Heart left ventricle (tissue), 16 donors: ENCODE measurements at regions not wholly inside any gene's neighbourhood (a gene's known extent, or its start where the extent isn't known, plus 50 kb on each side); places are given as distances from the start of the nearest gene placed in this dataset.
A peak's percentile ranks its signal among the peaks of the same experiment; 100 is the strongest.

Source experiments
- ATAC-seq, 4 donors: fragments of 200-7000 bp; cut with Tn5 transposase; one replicate each; pipeline ENCODE4 v1.9.1; 2020 to 2022; ENCODE audit warnings: moderate library complexity in 4 of 4, mild to moderate bottlenecking in 3 of 4, moderate number of reproducible peaks in 1 of 4
- DNase-seq, 5 donors: peaks; one replicate each; pipeline ENCODE4 v3.0.0-alpha.2; 2020
- H3K27ac ChIP-seq, 12 donors: fragments of 200-600 bp; sonication (generic) in 4 of 12; one replicate each; pipeline versions ENCODE4 v1.5.0 to v1.8.0; 2016 to 2022; ENCODE audit warnings: mild to moderate bottlenecking in 2 of 12
- H3K27me3 ChIP-seq, 9 donors: fragments of 200-600 bp; sonication (generic) in 2 of 9; one replicate each; pipeline versions ENCODE4 v1.5.1 to v1.8.0; 2016 to 2022; ENCODE audit warnings: mild to moderate bottlenecking in 3 of 9
- H3K36me3 ChIP-seq, 9 donors: fragments of 200-600 bp; sonication (generic) in 2 of 9; one replicate each; pipeline versions ENCODE4 v1.5.0 to v1.8.0; 2018 to 2022; ENCODE audit warnings: mild to moderate bottlenecking in 2 of 9
- H3K4me1 ChIP-seq, 12 donors: fragments of 200-600 bp; sonication (generic) in 4 of 12; one replicate each; pipeline versions ENCODE4 v1.5.0 to v1.8.0; 2016 to 2022; ENCODE audit warnings: mild to moderate bottlenecking in 3 of 12
- H3K4me3 ChIP-seq, 12 donors: fragments of 200-600 bp; sonication (generic) in 4 of 12; one replicate each; pipeline versions ENCODE4 v1.5.0 to v1.8.0; 2017 to 2022; ENCODE audit warnings: mild to moderate bottlenecking in 9 of 12, moderate library complexity in 4 of 12
- H3K9me3 ChIP-seq, 12 donors: fragments of 200-600 bp; sonication (generic) in 4 of 12; one replicate each; pipeline versions ENCODE4 v1.5.0 to v1.8.0; 2016 to 2022; ENCODE audit warnings: mild to moderate bottlenecking in 1 of 12
- CTCF ChIP-seq, 12 donors: fragments of 200-600 bp; sonication (generic) in 4 of 12; IDR thresholded peaks; one replicate each; pipeline versions ENCODE4 v1.5.0 to v1.8.0; 2018 to 2022; ENCODE audit warnings: antibody characterized with exemption in 12 of 12, mild to moderate bottlenecking in 5 of 12
- POLR2A ChIP-seq, 2 donors: fragments of 450-650 bp; IDR thresholded peaks; one replicate each; pipeline ENCODE4 v1.6.1; 2017; ENCODE audit warnings: antibody characterized with exemption in 2 of 2, mild to moderate bottlenecking in 2 of 2, moderate library complexity in 2 of 2
- WGBS, 4 donors: extraction: QIAGEN DNeasy Blood & Tissue Kit in 2 of 4; methylation state at CpG; one replicate each; pipeline versions ENCODE4 v1.1.5 to v1.1.7; 2013 to 2018; 5-methylcytosine and 5-hydroxymethylcytosine counted together
- intact Hi-C, 10 donors: fragments of 100-400 bp; cut with DNase I; formaldehyde crosslinking; loops; one replicate each; pipeline versions ENCODE4 v1.11.1 to v1.14.2; 2022
- donor health status: ischemic (EF 13 %, LVEDD 7.1; RV severe dilation, severe dysfunction).
- donor health status: healthy with polysubstance abuse.
- donor health status: DM: no; HTN: yes; CAD: no.
- donor health status: DM: no; HTN: no; CAD: no.
- donor health status: ischemic (EF 25% LVEDD 6.9; RV normal size, moderate dysfunction).
- donor health status: ischemic (EF 25% LVEDD 5.7; RV mildly dilated, moderate dysfunction).
- donor health status: healthy.
- donor health status: DM: yes; HTN: yes; CAD: no.
- donor health status: ischemic (EF 35%, LVEDD 5.7; RV mildly dilated, moderate dysfunction).
- donor health status: nonischemic (EF 11% LVEDD 7.7; RV severe dilation, severe dysfunction).
- donor health status: DM: yes; HTN: yes; CAD: no.
- donor health status: PGD.
- donor health status: ischemic (EF 29% LVEDD 5.4; RV normal size, mild dysfunction).
- donor health status: nonischemic (EF 23%, LVEDD 6.1; RV moderate dilation, normal function).

DNA sequence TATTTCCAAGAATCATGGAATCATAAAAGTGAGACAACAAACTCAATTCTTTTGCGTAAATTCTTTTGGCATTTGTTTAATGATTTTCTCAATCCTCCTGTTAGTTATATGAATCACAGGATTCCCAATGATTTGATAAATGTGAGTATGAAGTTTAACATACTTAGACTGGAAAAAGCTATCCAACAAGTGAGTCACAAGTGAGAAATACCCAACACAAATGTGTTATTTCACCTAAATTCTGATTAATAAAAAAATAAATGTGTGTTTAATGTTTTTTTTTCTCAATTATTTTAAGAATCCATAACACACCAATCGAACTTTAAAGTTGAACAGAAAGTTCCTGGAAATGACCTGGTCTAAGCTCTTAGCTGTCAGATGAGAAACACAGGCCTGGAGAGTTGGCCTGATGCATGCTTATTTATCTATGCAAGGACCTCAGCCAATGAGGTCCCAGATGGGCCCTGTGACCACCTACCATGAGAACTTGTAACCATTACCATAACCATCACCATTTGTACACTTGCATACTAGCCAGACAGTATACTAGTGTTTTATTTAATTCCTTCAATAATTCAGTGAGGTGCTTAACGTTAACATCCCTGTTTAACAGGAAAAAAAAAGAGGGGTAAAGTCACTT lies 386.7 kb downstream of the SPRY1 start:
- peaks cover 0 to 56% (median 11%) of the 10 kb centered on the region in 12 donors for H3K4me1 ChIP-seq
- H3K27ac ChIP-seq: peak overlapping the region in 9 of 12 donors; percentile 8 to 88 (median 74)
- H3K27me3 ChIP-seq: no peaks in the 10 kb centered on the region
- intact Hi-C loops: no loop called here
- H3K36me3 ChIP-seq: no peaks in the 10 kb centered on the region
- peak in 1 of 5 donors; percentile 26 for DNase-seq
- no peaks in the 10 kb centered on the region for H3K9me3 ChIP-seq
- peak in 1 of 4 donors; percentile 19 for ATAC-seq
- TF ChIP-seq CTCF (IDR thresholded peaks at IDR 0.05) (no peak), POLR2A (IDR thresholded peaks at IDR 0.05) (no peak)
- H3K4me3 ChIP-seq: no peak overlapping the region
- WGBS, 4 donors: 67 to 77% (median 70%) methylated on average over 3 of the region's 3 CpGs

DNA sequence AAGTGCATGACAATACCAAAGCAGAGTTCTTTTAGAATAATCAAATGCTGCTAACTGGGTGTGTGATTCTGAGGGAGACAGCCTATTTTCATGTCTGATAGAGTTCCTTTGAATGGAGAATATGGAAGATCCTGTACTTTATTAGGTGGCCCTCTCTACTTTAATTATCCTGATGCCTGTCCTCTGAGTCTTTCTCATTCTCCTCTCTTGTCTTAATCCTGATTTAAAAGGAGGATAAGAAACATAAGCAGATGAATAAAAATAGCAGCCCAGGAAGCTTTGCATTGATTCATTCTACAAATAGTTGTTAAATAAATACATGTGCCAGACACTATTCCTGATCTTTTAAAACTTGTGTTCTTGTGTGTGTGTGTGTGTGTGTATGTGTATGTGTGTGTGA lies 387.3 kb downstream of the SPRY1 start:
- Histone ChIP-seq H3K4me1 (peaks cover 0 to 55% (median 11%) of the 10 kb centered on the region in 12 donors), H3K4me3 (no peak overlapping the region), H3K27ac (peak overlapping the region in 9 of 12 donors; percentile 8 to 88 (median 74)), H3K9me3 (no peaks in the 10 kb centered on the region), H3K27me3 (no peaks in the 10 kb centered on the region), H3K36me3 (no peaks in the 10 kb centered on the region)
- no peak for DNase-seq
- no peak for ATAC-seq
- TF ChIP-seq CTCF (IDR thresholded peaks at IDR 0.05) (no peak), POLR2A (IDR thresholded peaks at IDR 0.05) (no peak)
- intact Hi-C loops: no loop called here

DNA sequence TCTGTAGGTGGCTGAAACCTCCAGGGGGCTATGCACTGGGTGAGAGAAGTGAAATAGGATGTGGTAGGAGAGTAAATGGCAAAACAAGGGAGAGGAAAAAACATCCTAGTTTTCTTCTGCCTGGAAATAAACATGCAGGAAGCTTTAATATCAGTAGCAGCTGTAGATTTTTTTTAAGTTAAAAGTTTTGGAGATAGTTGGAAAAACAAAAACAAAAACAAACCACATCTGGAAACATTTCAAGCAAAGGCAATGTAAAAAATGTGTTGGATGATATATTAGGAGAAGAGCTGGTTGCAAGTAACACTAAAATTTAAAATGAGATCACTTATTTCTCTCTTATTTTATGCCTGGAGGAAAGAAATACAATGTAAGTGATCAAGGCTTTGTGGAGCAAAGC lies 388.0 kb downstream of the SPRY1 start:
- no peak for DNase-seq
- ATAC-seq: no peak
- TF ChIP-seq CTCF (IDR thresholded peaks at IDR 0.05) (no peak), POLR2A (IDR thresholded peaks at IDR 0.05) (no peak)
- Histone ChIP-seq H3K27me3 (no peaks in the 10 kb centered on the region), H3K27ac (peak overlapping the region; percentile 8 to 88 (median 74)), H3K36me3 (no peaks in the 10 kb centered on the region), H3K4me3 (no peak overlapping the region), H3K9me3 (no peaks in the 10 kb centered on the region), H3K4me1 (peaks cover 0 to 55% (median 11%) of the 10 kb centered on the region in 12 donors)
- intact Hi-C loops: loop anchor here in 5 of 10 donors (5.0 kb wide), 2 partner anchors 43 to 48 kb away; no protein-coding TSS in a partner anchor

DNA sequence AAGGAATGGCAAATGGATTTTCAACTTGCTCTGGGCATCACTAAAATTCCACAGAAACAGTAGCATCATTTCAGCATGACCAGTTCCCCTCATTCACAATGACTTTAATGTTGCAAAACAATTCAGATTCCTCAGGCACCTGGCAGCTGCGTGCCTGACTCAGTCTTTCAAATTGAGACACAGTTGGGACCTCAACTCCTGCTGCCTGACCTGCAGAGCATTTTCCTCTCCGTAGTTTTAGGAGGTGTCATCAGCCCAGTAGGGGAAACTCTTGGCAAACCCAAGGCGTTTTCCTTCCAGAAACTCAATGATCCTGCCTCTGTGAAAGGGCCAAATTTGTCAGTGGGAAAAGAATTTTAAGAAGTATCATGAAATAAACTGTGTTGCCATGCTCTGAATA lies 388.9 kb downstream of the SPRY1 start:
- intact Hi-C loops: loop anchor here in 5 of 10 donors (5.0 kb wide), 2 partner anchors 42 to 47 kb away; no protein-coding TSS in a partner anchor
- peak; percentile 37 to 90 (median 74) for ATAC-seq

More for the DNA sequence above, 388.9 kb downstream of the SPRY1 start:
- Histone ChIP-seq H3K27me3 (no peaks in the 10 kb centered on the region), H3K4me1 (peaks cover 0 to 55% (median 11%) of the 10 kb centered on the region in 12 donors), H3K4me3 (no peak overlapping the region), H3K27ac (peak overlapping the region; percentile 1 to 88 (median 74)), H3K9me3 (no peaks in the 10 kb centered on the region), H3K36me3 (no peaks in the 10 kb centered on the region)
- TF ChIP-seq CTCF (IDR thresholded peaks at IDR 0.05) (no peak), POLR2A (IDR thresholded peaks at IDR 0.05) (no peak)
- peak; percentile 49 to 68 (median 63) for DNase-seq
- WGBS, 4 donors: 54 to 63% (median 58%) methylated on average over 3 of the region's 3 CpGs
